ENCODE measurements at regions not wholly inside any gene's neighbourhood (a gene's known extent, or its start where the extent isn't known, plus 50 kb on each side); places are given as distances from the start of the nearest gene placed in this dataset.

DNA sequence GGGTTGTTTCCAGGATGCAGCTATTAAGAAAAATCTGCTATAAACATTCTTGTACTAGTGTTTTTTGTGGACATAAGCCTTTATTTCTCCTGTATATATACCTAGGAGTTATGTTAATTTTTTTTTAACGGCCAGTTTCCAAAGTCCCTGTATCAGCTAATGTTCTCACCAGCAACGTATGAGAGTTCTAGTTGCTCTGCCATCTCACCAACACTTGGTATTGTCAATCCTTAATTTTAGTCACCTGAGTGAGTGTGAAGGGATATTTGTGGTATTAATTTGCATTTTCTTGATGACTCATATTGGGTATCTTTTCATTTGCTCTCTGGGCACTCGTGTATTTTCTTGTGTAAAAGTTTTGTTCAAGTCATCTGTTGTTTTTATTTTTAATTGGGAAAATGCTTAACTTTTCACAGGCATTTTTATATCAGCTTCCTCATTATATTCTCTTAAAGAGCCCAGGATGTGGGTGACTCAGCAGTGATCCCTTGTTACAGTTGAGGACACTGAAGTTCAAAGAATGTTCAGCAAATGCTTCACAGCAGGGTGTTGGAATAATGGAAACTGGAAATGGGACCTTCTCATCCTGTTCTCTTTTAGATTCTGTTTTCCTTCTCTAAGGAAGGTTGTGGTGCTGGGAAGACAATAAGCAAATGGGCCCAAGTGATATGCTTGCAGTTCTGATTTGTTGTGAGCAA is 176.3 kb upstream of the PRNP start:
- peak in 1 of 2 donors; percentile 3 for DNase-seq

- no peak for DNase-seq
These were observed 177.5 kb upstream of the PRNP start for GRCh38 chr20:4508773-4509172.

DNA sequence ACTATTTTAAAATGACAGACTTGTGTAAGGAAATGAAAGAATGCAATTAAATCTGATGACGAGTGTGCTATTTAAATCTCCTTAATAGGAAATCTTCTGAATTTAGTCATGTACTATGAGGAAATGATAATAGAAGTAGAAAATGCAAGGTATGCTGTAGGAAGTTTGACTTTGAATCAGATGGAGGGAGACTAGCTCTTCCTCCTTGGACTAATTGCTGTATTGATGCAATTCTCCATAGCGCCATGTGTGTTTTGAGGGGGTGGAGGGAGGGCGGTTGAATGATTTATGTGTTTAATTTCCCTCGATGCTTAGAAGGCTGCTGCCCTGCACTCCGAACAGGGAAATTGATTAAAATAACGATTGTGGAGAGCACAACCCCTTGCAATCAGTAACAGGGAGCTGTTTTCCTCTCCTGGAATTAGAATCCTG is 179.0 kb upstream of the PRNP start:
- no peak for DNase-seq

GRCh38 chr20:4504814-4505213 is 181.4 kb upstream of the PRNP start:
- no peak for DNase-seq

GRCh38 chr20:4502756-4503155 is 183.5 kb upstream of the PRNP start:
- no peak for DNase-seq

- DNase-seq: no peak
These were observed 192.9 kb upstream of the PRNP start for GRCh38 chr20:4493386-4493785.

- no peak for DNase-seq
These were observed 194.6 kb upstream of the PRNP start for GRCh38 chr20:4491643-4492042.

DNA sequence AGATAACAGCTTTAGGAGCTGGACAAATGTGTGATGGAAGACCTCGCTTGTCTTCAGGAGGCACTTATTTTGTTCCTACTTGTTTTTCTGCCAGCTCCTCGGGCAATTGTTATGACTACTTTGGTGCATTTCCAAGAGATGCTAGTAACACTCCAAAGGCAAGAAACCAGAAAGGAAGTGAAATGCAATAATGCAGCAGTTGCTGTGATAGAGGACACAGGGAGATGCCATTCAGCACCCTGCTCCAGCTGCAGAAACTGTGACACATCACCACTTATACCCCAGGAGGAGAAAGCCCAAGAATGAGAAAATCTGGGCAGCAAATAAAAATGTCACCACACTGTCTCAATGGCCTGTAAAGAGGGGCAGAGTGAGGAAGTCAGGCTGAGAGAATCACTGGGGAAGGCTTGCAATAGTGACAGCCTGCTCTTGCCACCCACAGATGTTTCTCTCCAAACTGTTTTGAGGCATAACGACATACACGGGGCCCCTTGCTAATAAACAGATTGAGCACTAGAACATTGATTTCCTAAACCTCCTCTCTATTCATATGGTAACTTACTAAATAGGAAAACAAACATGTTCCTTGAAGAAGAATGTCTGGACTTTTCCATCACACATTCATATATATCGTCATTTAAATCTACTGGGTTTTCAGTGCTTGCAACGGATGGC is 195.5 kb upstream of the PRNP start:
- no peak for DNase-seq

DNA sequence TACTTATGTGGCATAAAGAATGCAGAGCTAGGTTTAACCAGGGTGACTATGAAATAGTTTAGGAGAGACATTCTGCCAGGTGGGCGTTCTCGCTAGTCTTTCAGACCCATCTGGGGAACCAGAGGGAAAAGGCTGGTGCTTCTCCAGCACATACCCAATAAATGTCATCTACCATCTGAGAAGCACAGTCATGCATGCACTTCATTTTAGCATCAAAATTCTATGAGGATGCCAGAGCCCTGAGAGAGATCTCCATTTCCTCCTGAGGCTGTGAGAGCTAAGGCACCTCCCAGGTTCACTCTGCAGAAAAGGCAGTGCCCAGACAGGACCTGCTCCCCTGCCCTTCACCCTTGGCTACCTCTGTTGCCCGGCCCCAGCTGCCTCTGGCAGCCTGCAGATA is 196.2 kb upstream of the PRNP start:
- no peak for DNase-seq

DNA sequence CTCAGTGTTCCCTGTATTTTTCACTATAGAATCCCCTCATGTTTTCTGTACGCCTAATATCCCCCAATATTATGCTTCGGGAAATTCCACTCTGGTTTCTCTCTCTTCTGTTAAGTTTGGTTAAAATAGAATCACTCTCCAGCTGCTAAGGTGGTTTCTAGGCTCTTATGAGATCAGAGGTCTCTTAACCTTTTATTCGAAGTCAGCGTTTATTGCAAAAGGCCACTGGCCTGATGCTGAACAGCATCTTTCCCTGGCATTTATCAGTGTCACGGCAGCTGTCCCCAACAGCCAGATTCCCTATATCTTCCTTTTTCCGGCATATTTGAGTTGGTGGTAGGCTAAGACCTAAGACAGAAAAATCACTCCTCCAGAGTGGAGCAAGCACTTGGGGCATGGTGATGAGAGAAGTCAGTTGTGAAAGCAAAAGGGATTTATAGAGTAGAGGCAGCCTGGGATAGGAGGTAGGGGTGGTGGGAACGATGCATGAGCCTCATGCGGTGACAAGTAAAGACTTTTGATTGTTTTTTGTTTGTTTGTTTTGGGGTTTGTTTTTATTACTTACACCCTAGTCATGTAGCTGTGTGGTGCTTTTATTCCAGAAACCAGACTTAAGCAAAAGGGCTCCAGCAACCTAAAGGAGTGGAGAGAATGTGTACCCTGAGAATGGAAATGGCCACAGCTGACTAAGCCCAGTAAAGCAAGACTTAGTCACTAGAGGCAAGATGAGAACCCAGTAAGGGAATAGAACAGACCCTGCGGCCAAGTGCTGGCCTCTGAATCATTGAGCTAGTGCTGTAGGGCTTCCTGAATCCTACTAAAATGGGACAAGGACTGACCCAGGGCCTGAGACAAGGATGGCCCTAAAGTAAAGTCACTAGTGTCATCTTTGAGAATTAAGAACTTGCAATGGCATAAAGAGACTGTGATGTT is 197.6 kb upstream of the PRNP start:
- DNase-seq: no peak

DNA sequence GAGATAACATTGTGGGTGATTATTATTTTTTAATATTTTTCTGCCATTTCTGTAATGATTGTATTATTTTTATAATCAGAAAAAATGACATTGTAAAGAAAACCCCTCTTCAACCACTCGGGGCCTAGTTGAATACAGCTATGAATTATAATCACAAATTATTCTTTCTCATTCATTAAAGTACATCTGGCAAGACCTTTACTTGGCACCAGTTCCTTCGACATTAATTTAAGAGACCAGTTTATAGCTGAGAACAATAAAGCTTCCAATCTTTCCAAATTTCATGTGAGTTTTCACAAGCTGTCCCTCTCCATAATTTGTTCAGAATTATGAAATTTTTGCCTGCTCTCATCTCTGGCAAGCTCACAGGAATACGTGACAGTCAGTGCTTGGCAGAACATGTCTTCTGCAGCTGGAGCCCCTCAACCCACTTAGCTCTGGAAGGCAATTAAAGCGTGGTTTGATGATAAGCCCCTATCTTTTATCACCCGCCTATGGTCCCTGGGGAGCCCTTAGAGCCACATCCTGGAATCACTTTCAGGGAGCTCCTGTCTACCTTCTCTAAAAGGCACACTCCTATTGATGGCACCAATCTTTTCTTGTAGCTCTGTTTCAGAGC is 201.8 kb upstream of the PRNP start:
- DNase-seq: no peak

DNA sequence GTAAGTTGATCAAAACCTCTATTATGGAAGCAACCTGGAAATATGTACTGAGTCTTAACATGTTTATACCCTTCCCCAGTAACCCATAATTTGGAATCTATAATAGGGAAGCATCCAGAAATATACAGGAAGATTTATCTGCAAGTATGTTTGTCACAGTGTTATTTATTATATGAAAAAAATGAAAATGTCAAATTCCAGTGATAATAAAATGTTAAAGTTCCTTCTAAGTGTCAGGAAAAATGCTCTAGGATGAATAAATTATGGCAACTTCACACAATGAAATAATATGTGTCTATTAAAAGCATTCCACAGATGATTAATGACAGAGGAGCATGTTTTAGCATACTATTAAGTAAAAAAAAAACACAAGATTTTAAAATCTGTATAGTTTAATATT is 202.3 kb upstream of the PRNP start:
- DNase-seq: no peak

DNA sequence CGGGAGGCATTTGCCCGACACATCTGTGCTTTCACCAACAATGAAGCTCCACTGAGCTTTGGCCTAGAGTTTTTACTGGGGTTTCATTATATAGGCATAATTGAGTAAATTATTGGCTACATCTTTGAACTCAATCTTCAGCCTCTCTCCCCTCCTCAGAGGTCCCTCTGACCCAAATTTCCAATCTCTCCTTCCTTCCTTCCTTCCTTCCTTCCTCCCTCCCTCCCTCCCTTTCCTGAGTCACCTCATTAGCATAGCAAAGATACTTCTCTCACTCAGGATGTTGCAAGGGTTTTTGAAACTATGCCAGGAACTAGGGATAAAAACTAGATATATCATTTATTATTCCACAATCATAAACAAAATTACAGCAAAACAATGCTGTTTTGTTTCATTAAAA is 202.8 kb upstream of the PRNP start:
- peak in 1 of 2 donors; percentile 25 for DNase-seq

- DNase-seq: no peak
These were observed 206.2 kb upstream of the PRNP start for GRCh38 chr20:4480104-4480503.

DNA sequence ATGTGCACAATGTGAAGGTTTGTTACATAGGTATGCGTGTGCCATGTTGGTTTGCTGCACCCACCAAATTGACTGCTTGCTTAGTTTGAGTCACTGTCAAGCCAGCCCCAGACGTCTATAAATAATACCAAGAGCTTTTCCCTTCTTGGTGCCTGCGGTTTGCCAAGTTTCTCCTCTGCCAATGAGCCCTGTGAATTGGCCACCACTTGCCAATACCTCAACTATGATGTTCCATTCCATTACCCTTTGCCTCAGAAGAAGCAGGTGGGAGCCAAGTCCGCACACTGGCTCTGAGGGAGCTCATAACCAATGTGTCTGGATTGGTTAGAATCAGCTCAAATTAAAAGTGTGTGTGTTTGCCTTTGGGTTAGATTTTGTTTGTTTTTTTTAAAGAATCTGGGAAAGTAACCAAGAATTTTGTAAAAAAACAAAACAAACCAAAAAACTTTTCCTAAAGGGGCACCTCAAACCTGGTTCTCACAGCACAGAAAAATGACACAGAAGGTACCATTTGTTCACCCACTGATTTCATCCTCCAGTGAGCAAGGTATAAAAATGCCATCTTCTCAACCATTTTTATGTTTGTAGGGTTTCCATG is 209.3 kb upstream of the PRNP start:
- DNase-seq: no peak

GRCh38 chr20:4472906-4473305 is 213.3 kb upstream of the PRNP start:
- DNase-seq: no peak

GRCh38 chr20:4471221-4471620 is 215.0 kb upstream of the PRNP start:
- DNase-seq: no peak

GRCh38 chr20:4470375-4470774 is 215.9 kb upstream of the PRNP start:
- no peak for DNase-seq

DNA sequence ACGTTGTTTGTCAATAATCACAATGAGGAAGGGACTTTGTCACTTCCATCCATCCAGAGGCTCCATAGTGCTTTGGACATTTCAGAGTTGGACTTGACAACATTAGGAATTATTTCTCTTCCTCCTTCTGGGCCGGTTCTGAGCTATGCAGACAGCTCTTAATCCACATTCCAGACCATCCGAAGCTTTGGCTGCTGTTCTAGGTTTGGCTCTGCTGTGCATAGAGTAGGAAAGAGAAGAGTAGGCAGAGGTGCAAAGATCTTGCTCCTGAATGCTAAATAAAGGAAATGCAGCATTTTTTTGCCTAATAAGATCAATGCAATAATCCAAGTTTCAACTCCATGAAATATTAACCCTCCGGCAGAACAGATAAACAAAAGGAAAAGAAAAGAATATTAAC is 216.3 kb upstream of the PRNP start:
- no peak for DNase-seq

GRCh38 chr20:4468114-4468513 is 218.1 kb upstream of the PRNP start:
- no peak for DNase-seq

DNA sequence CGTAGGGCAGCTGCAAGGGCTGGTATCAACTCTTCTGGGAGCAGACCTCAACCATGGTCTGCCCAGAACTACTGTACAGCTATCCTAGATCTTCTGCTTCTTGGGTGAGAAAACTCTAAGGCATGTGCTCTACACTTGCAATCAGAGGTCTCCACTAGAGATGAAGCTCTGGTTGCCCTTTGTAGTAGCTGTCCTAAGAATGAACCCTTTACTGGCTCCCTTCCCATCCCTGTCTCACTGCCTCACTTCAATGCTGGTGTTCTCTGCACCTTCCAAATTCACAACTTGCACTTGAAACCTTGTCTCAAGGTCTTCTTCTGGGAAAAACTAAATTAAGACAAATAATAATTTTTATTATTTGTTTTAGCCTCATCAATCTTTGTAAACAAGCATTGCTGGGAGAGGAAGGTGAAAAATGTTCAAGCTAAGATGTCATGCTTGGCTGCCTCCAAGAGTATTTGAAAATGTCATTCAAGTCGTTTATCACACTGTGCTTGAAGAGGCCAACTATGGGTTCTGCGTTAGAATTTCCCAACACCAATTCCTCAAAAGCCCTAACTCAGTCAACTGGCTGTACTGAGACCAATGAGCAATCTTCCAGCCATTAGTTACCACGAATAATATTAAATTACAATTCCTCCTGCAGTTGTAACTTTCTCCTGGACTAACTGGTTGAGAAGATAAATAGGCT is 216.9 kb upstream of the ADRA1D start:
- no peak for DNase-seq

DNA sequence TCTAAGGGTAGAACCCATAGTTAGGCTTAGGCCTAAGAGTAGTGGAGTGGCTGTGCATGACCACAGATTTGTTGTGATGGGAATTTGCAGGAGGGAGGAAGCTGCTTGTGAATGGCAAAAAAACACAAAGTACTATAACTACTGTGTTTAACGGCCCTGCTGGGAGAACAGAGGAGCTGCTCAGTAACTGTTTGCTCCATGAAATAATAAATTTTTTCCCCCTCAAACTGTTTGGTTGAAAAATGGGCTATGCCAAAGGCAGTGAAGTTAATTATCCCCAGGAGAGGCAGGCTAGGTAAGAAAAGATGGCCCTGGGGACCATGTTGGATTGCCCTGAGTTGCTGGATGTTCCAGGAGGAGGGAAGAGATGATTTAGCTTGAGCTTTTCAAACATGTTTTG is 216.1 kb upstream of the ADRA1D start:
- DNase-seq: no peak
